ENCODE measurements at regions not wholly inside any gene's neighbourhood (a gene's known extent, or its start where the extent isn't known, plus 50 kb on each side); places are given as distances from the start of the nearest gene placed in this dataset.
"Not testable (repeated sequence)": the region's sequence is repeated elsewhere in the genome, so short reads cannot be mapped to it uniquely, and the experiment has no call there.

GRCh38 chr1:214715126-214715525 is 112.1 kb downstream of the CENPF start:
- no peak for DNase-seq

GRCh38 chr1:214717351-214717750 is 114.4 kb downstream of the CENPF start:
- no peak for DNase-seq

GRCh38 chr1:214718724-214719123 is 115.7 kb downstream of the CENPF start:
- no peak for DNase-seq

GRCh38 chr1:214719207-214719606 is 116.2 kb downstream of the CENPF start:
- DNase-seq, result no peak

GRCh38 chr1:214720561-214720960 is 117.6 kb downstream of the CENPF start:
- DNase-seq, result no peak

GRCh38 chr1:214727274-214727673 is 124.3 kb downstream of the CENPF start:
- DNase-seq, result no peak

GRCh38 chr1:214739621-214740238 is 136.7 kb downstream of the CENPF start:
- no peak for DNase-seq

GRCh38 chr1:214740471-214740870 is 137.5 kb downstream of the CENPF start:
- DNase-seq, result no peak

GRCh38 chr1:214747050-214747635 is 144.1 kb downstream of the CENPF start:
- no peak for DNase-seq

- DNase-seq, result no peak
These were observed 150.3 kb downstream of the CENPF start for GRCh38 chr1:214753236-214753852.

- no peak for DNase-seq
These were observed 158.0 kb downstream of the CENPF start for GRCh38 chr1:214761030-214761429.

- DNase-seq, result no peak
These were observed 159.9 kb downstream of the CENPF start for GRCh38 chr1:214762902-214763301.

GRCh38 chr1:214764502-214764901 is 161.5 kb downstream of the CENPF start:
- no peak for DNase-seq

GRCh38 chr1:214767221-214767620 is 164.2 kb downstream of the CENPF start:
- DNase-seq, result no peak

- DNase-seq, result not testable (repeated sequence)
These were observed 166.7 kb downstream of the CENPF start for GRCh38 chr1:214769666-214770065.

GRCh38 chr1:214777364-214777763 is 174.4 kb downstream of the CENPF start:
- no peak for DNase-seq

GRCh38 chr1:214791961-214792360 is 189.0 kb downstream of the CENPF start:
- no peak for DNase-seq

GRCh38 chr1:214792527-214793186 is 189.7 kb downstream of the CENPF start:
- DNase-seq, result no peak

- no peak for DNase-seq
These were observed 190.7 kb downstream of the CENPF start for GRCh38 chr1:214793708-214794107.

GRCh38 chr1:214801191-214801590 is 198.2 kb downstream of the CENPF start:
- no peak for DNase-seq

GRCh38 chr1:214808845-214809460 is 206.0 kb downstream of the CENPF start:
- no peak for DNase-seq

GRCh38 chr1:214816603-214817002 is 213.6 kb downstream of the CENPF start:
- no peak for DNase-seq

GRCh38 chr1:214823311-214824117 is 220.5 kb downstream of the CENPF start:
- no peak for DNase-seq

All from left hindlimb (tissue), 1 donor.